GM12892 (cell line): ENCODE measurements at regions not wholly inside any gene's neighbourhood (a gene's known extent, or its start where the extent isn't known, plus 50 kb on each side); places are given as distances from the start of the nearest gene placed in this dataset.

Experiments
- POLR2A ChIP-seq: IDR thresholded peaks from 2 replicates; pipeline ENCODE4 v1.6.1; 2011; ENCODE audit warnings: low read depth, low read length, control low read depth
- POLR2AphosphoS5 ChIP-seq: IDR thresholded peaks from 2 replicates; pipeline ENCODE4 v1.6.1; 2011; ENCODE audit warnings: low read depth, low read length, control low read depth
- TAF1 ChIP-seq: IDR thresholded peaks from 2 replicates; pipeline ENCODE4 v1.6.1; 2011; ENCODE audit warnings: low read depth, mild to moderate bottlenecking, control low read depth, low read length, borderline replicate concordance

DNA sequence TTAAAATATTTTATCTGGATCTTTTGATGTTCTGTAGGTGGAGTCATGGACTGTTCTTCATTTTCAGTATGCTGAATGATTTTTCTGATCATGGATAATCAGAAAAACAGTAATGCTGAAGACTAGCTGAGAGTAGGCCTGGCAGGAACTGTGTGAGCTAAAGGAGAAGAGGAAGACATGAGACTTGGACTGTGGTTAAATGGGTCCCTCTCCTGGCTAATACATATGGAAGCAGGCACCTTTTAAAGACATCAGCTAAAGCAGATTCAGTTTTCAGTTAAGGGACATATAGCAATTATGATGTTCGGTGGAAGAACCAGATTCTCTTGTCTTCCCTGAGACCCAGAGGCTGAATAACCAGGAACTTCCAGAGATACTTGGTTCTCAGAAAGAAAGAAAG lies 169.4 kb downstream of the OLFM4 start:
- TF ChIP-seq TAF1, result no peak
- no peak for TF ChIP-seq POLR2AphosphoS5
- TF ChIP-seq POLR2A, result no peak
